Bronchial epithelial cell (primary cell): ENCODE measurements at regions not wholly inside any gene's neighbourhood (a gene's known extent, or its start where the extent isn't known, plus 50 kb on each side); places are given as distances from the start of the nearest gene placed in this dataset.

Source experiments
- DNase-seq: peaks from one replicate; pipeline ENCODE4 v3.0.0-alpha.2; 2010; ENCODE audit warnings: low read depth
- FAIRE-seq: peaks from 2 replicates; lab custom pipeline; 2011; peaks lifted over from hg19 to GRCh38; lab: Jason Lieb, UNC
- H3K27me3 ChIP-seq: 2 replicates; pipeline ENCODE4 v1.5.1; 2011; ENCODE audit warnings: low read length; ENCODE audit not compliant: control insufficient read depth, insufficient read depth
- H3K36me3 ChIP-seq: 2 replicates; pipeline ENCODE4 v1.5.1; 2011; ENCODE audit warnings: low read length; ENCODE audit not compliant: control insufficient read depth, insufficient read depth
- H3K4me3 ChIP-seq: 2 replicates; pipeline ENCODE4 v1.5.1; 2011; ENCODE audit warnings: mild to moderate bottlenecking, low read depth, low read length, control low read depth
- TF ChIP-seq, protein P1 (sequence below): IDR thresholded peaks from 2 replicates; pipeline ENCODE4 v1.5.1; 2011; ENCODE audit warnings: mild to moderate bottlenecking, moderate library complexity, low read length, control low read depth, inconsistent platforms; ENCODE audit not compliant: insufficient read depth, severe bottlenecking

DNA sequence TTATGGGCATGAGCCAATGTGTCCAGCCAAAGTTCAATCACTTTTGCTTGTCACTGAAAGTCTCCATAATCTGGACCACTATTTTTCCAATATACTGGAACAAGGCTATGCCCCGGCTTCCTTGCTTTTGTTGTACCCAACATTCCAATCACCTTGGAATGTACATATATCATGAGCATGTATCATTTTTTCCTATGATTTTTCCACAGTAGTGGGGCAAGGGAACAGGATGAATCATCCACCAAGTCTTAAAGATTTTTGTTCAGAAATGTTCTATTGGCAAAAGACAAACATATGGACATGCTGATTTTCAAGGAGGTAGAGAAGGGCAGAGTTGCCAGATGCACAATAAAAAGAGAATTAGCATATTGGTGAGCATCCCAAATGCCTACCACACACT is 548.1 kb upstream of the INTU start:
- Histone ChIP-seq H3K27me3 (no peaks in the 10 kb centered on the region), H3K4me3 (no peak overlapping the region), H3K36me3 (no peaks in the 10 kb centered on the region)
- TF ChIP-seq, protein P1, sequence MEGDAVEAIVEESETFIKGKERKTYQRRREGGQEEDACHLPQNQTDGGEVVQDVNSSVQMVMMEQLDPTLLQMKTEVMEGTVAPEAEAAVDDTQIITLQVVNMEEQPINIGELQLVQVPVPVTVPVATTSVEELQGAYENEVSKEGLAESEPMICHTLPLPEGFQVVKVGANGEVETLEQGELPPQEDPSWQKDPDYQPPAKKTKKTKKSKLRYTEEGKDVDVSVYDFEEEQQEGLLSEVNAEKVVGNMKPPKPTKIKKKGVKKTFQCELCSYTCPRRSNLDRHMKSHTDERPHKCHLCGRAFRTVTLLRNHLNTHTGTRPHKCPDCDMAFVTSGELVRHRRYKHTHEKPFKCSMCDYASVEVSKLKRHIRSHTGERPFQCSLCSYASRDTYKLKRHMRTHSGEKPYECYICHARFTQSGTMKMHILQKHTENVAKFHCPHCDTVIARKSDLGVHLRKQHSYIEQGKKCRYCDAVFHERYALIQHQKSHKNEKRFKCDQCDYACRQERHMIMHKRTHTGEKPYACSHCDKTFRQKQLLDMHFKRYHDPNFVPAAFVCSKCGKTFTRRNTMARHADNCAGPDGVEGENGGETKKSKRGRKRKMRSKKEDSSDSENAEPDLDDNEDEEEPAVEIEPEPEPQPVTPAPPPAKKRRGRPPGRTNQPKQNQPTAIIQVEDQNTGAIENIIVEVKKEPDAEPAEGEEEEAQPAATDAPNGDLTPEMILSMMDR, result no peak
- DNase-seq, result no peak
- FAIRE-seq, result no peak

DNA sequence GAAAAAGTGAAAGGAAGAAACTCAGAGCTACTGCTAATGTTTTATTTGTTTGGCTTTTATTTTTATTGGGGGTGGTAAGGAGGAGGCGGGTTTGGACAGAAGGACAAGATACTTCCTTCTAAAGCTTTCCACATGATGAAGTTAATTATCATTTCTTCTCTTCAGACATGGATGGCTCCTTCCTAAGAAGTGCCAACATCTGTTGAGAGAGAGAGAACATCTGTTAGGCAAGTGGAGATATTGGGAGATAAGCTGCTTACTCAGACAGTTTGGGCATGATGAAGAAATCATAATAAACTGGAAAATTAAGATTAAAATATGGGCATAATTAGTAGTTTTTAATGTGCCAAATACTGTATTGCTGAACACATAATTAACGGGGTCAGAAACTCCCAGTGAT is 535.7 kb upstream of the INTU start:
- no peak for FAIRE-seq
- DNase-seq, result no peak
- Histone ChIP-seq H3K4me3 (no peak overlapping the region), H3K36me3 (no peaks in the 10 kb centered on the region), H3K27me3 (no peaks in the 10 kb centered on the region)
- TF ChIP-seq, protein P1, result no peak

DNA sequence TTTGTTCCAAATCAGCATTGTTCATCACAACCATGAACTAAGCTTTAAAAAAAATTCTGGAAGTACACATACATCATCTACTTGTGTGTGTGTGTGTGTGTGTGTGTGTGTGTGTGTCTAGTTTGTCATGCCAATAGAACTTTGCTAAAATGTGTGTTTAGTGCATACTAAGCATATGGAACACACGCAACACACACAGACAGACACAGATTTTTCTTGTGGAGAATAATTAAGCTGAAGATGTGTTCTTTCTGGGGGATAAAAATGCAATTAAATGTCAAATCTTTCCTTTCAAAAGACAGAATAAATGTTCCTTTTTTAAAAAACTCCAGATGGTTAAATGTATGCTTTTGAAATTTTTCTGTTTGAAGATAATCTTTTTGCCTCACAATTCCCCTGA is 530.4 kb upstream of the INTU start:
- no peaks in the 10 kb centered on the region for H3K27me3 ChIP-seq
- DNase-seq (no peak), FAIRE-seq (no peak)

DNA sequence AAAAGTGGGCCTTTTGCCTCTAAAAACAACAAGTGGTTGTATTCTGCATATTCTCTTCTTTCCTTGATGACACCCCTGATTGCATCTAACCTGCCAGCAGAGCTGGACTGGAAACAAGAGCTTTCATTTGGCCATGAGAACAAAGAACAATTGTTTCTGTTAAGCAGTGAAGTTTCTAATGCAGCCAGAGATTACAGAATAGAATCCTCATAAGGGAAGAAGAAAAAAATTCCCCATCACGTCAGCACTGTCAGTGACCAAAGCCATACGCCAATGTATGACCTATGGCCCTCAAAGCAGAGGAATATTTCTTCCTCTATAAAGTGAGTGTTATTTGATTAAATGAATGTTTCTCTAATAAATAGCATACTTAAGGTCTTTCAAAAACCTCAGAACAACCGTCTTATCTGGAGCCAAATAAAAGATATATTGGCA is 529.1 kb upstream of the INTU start:
- DNase-seq, result no peak
- H3K4me3 ChIP-seq, result no peak overlapping the region
- H3K36me3 ChIP-seq, result no peaks in the 10 kb centered on the region
- FAIRE-seq, result no peak
- no peaks in the 10 kb centered on the region for H3K27me3 ChIP-seq
- TF ChIP-seq, protein P1, result no peak

More for the DNA sequence above, 530.4 kb upstream of the INTU start:
- Histone ChIP-seq H3K4me3 (no peak overlapping the region), H3K36me3 (no peaks in the 10 kb centered on the region)
- TF ChIP-seq, protein P1, result no peak

DNA sequence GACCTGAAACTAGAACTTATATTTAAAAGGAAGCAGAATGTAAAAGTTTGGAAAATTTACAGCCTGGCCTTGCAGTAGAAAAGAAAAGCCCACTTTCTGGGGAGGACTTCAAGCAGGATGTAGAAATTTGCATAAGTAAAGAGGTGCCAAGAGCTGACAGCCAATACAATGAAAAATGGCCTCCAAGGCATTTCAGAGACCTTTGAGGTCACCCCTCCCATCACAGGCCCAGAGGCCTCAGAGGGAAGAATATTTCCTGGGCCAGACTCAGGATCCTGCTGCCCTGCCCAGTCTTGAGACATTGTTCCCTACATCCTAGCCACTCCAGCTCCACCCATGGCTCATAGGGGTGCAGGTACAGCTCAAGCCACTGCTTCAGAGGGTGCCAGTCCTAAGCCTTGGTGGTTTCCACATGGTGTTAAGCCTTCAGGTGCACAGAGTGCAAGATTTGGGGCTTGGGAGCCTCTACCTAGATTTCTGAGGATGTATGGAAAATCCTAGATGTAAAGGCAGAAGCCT is 518.9 kb upstream of the INTU start:
- FAIRE-seq (no peak), DNase-seq (no peak)
- Histone ChIP-seq H3K4me3 (no peak overlapping the region), H3K27me3 (no peaks in the 10 kb centered on the region), H3K36me3 (no peaks in the 10 kb centered on the region)
- TF ChIP-seq, protein P1, result no peak

DNA sequence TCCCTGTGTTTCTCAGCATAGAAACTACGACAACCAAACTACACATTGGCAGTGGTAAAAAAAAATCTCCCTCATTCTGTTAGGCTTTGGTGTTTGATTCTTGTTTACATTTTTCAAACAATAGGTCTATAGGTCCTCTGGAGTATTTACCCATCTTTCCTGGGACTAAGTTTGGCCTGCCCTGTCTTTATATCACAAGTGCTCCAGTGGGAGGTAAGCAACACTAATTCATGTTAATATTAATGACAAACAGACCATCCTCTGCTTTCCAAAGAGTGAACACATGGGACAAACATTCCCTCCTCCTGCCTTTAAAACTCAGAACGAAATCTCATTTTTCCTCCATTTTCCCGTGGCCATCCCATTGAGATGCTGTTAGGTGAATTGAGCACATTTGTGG is 514.1 kb upstream of the INTU start:
- FAIRE-seq, result no peak
- TF ChIP-seq, protein P1, result no peak
- DNase-seq, result no peak
- Histone ChIP-seq H3K4me3 (no peak overlapping the region), H3K27me3 (no peaks in the 10 kb centered on the region), H3K36me3 (no peaks in the 10 kb centered on the region)
